ENCODE measurements at regions not wholly inside any gene's neighbourhood (a gene's known extent, or its start where the extent isn't known, plus 50 kb on each side); places are given as distances from the start of the nearest gene placed in this dataset.

- TF ChIP-seq RXRA (IDR thresholded peaks at IDR 0.05; ENCODE audit: insufficient read depth, low read depth, low read length): no peak
- no peak for TF ChIP-seq PHF8 (conservative IDR thresholded peaks at IDR 0.05; ENCODE audit: low read depth, low read length)
- TF ChIP-seq ATF2 (IDR thresholded peaks at IDR 0.05; ENCODE audit: low read length): no peak
- TF ChIP-seq CREB1 (IDR thresholded peaks at IDR 0.05): no peak
- no peak for TF ChIP-seq SP2 (IDR thresholded peaks at IDR 0.05; ENCODE audit: low read length)
- TF ChIP-seq EZH2 (IDR thresholded peaks at IDR 0.05; ENCODE audit: low read depth, low read length, severe bottlenecking): no peak
- TF ChIP-seq POLR2A (IDR thresholded peaks at IDR 0.05; ENCODE audit: control extremely low read depth in 1 of 2, low read depth in 2 of 2, low read length in 2 of 2): no peak
- TF ChIP-seq USF2 (IDR thresholded peaks at IDR 0.05; ENCODE audit: low read length): no peak
- no peak for TF ChIP-seq CTCF (IDR thresholded peaks at IDR 0.05; ENCODE audit: control extremely low read depth in 1 of 3, insufficient read depth in 1 of 3, low read depth in 1 of 3, low read length in 3 of 3)
- TF ChIP-seq TBP (IDR thresholded peaks at IDR 0.05; ENCODE audit: low read depth, low read length): no peak
Observed at GRCh38 chr2:58313926-58314325, 72.8 kb upstream of the FANCL start.
